ENCODE measurements at regions not wholly inside any gene's neighbourhood (a gene's known extent, or its start where the extent isn't known, plus 50 kb on each side); places are given as distances from the start of the nearest gene placed in this dataset.

DNA sequence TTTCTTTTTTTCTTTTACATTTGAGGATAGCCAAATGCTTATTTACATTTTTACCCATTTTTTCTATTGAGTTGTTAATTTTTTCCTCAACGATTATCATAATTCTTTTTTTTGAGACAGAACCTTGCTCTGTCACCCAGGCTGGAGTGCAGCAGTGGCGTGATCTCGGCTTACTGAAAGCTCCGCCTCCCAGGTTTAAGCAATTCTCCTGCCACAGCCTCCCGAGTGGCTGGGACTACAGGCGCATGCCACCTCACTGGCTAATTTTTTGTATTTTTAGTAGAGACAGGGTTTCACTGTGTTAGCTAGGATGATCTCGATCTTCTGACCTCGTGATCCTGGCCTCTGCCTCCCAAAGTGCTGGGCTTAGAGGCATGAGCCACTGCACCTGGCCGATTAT lies 208.7 kb downstream of the LIG4 start:
- Mint-ChIP-seq H3K9me3 (no peaks in the 10 kb centered on the region), H3K27me3 (ENCODE audit: insufficient read depth) (no peaks in the 10 kb centered on the region), H3K27ac (no peak overlapping the region), H3K4me1 (no peaks in the 10 kb centered on the region), H3K36me3 (ENCODE audit: low read depth) (no peaks in the 10 kb centered on the region), H3K4me3 (no peak overlapping the region)
- no peak overlapping the region for H3K4me3 ChIP-seq (ENCODE audit: low read length)
- H3K27ac ChIP-seq (ENCODE audit: low read depth, low read length): no peak overlapping the region
- no peak overlapping the region for H3K9ac ChIP-seq (ENCODE audit: extremely low read depth, low read length, poor library complexity, severe bottlenecking)
- no peaks in the 10 kb centered on the region for H3K4me1 ChIP-seq (ENCODE audit: control insufficient read depth, insufficient read depth, low read length)
- no peaks in the 10 kb centered on the region for H3K27me3 ChIP-seq (ENCODE audit: control insufficient read depth, insufficient read depth, low read length, poor library complexity, severe bottlenecking)
- WGBS, 2 experiments (ENCODE audit: insufficient coverage in 1 of 2, insufficient read length in 1 of 2): 93 to 94% methylated on average over 6 to 9 of the region's 9 CpGs
- no peak for DNase-seq
- TF ChIP-seq, protein P1, sequence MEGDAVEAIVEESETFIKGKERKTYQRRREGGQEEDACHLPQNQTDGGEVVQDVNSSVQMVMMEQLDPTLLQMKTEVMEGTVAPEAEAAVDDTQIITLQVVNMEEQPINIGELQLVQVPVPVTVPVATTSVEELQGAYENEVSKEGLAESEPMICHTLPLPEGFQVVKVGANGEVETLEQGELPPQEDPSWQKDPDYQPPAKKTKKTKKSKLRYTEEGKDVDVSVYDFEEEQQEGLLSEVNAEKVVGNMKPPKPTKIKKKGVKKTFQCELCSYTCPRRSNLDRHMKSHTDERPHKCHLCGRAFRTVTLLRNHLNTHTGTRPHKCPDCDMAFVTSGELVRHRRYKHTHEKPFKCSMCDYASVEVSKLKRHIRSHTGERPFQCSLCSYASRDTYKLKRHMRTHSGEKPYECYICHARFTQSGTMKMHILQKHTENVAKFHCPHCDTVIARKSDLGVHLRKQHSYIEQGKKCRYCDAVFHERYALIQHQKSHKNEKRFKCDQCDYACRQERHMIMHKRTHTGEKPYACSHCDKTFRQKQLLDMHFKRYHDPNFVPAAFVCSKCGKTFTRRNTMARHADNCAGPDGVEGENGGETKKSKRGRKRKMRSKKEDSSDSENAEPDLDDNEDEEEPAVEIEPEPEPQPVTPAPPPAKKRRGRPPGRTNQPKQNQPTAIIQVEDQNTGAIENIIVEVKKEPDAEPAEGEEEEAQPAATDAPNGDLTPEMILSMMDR (conservative IDR thresholded peaks at IDR 0.05): no peak
- H3K36me3 ChIP-seq (ENCODE audit: control insufficient read depth, insufficient read depth, low read length): no peaks in the 10 kb centered on the region
- H3K9me3 ChIP-seq (ENCODE audit: control insufficient read depth, low read length): no peaks in the 10 kb centered on the region

DNA sequence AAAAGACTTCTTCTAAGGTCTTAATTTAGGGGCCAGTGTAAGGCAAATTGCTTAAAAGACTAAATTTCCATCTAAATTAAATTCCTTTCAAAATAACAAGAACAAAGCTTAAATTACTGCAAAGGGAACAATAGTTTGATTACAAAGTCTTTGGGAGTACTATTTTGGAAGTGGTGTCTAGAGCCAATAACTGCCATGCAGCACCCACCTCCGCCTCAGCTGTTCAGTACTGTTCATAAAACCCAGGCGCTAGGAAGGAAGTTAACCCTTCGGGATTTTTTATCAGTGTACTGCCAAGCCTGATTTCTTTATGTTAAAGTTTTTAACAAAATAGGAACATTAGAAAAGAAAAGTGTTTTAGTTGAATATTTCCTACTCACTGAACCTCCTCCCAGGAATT lies 210.1 kb downstream of the LIG4 start:
- TF ChIP-seq, protein P1 (conservative IDR thresholded peaks at IDR 0.05): no peak
- H3K27ac ChIP-seq (ENCODE audit: low read depth, low read length): no peak overlapping the region
- H3K27ac Mint-ChIP-seq: no peak overlapping the region
- no peaks in the 10 kb centered on the region for H3K4me1 ChIP-seq (ENCODE audit: control insufficient read depth, insufficient read depth, low read length)
- H3K9me3 Mint-ChIP-seq: no peaks in the 10 kb centered on the region
- H3K36me3 ChIP-seq (ENCODE audit: control insufficient read depth, insufficient read depth, low read length): no peaks in the 10 kb centered on the region
- H3K27me3 ChIP-seq (ENCODE audit: control insufficient read depth, insufficient read depth, low read length, poor library complexity, severe bottlenecking): no peaks in the 10 kb centered on the region
- H3K9me3 ChIP-seq (ENCODE audit: control insufficient read depth, low read length): no peaks in the 10 kb centered on the region
- H3K27me3 Mint-ChIP-seq (ENCODE audit: insufficient read depth): no peaks in the 10 kb centered on the region
- H3K4me3 Mint-ChIP-seq: no peak overlapping the region
- no peak for DNase-seq
- no peak overlapping the region for H3K9ac ChIP-seq (ENCODE audit: extremely low read depth, low read length, poor library complexity, severe bottlenecking)
- H3K4me3 ChIP-seq (ENCODE audit: low read length): no peak overlapping the region
- WGBS, 2 experiments (ENCODE audit: insufficient coverage in 1 of 2, insufficient read length in 1 of 2): 94 to 100% methylated on average over 1 to 3 of the region's 3 CpGs
- no peaks in the 10 kb centered on the region for H3K4me1 Mint-ChIP-seq
- H3K36me3 Mint-ChIP-seq (ENCODE audit: low read depth): no peaks in the 10 kb centered on the region

DNA sequence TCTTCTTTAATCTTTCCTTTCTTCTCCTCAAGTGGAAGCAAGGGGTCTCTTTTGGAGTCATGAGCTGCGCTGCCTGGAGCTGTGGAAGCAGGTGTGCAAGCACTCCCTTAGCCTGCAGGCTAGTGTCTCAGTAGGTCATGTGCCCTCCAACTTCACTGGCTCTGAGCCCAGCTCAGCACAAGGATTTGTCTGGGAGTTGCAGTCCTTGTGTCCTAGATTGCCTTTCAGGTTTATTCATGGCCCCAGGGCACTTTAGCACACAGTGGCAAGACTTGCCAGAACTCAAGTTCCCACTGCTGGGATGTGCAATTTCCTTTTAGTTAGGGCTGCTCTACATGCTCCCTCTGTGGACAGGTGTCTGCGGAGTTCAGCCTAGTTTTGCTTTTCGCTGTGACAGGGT lies 211.7 kb downstream of the LIG4 start:
- no peak for DNase-seq
- Histone ChIP-seq H3K9ac (ENCODE audit: extremely low read depth, low read length, poor library complexity, severe bottlenecking) (no peak overlapping the region), H3K4me1 (ENCODE audit: control insufficient read depth, insufficient read depth, low read length) (no peaks in the 10 kb centered on the region), H3K27ac (ENCODE audit: low read depth, low read length) (no peak overlapping the region), H3K27me3 (ENCODE audit: control insufficient read depth, insufficient read depth, low read length, poor library complexity, severe bottlenecking) (no peaks in the 10 kb centered on the region), H3K36me3 (ENCODE audit: control insufficient read depth, insufficient read depth, low read length) (no peaks in the 10 kb centered on the region), H3K9me3 (ENCODE audit: control insufficient read depth, low read length) (no peaks in the 10 kb centered on the region), H3K4me3 (ENCODE audit: low read length) (no peak overlapping the region)
- no peaks in the 10 kb centered on the region for H3K36me3 Mint-ChIP-seq (ENCODE audit: low read depth)
- no peaks in the 10 kb centered on the region for H3K27me3 Mint-ChIP-seq (ENCODE audit: insufficient read depth)
- TF ChIP-seq, protein P1 (conservative IDR thresholded peaks at IDR 0.05): no peak
- H3K27ac Mint-ChIP-seq: no peak overlapping the region
- WGBS, 2 experiments (ENCODE audit: insufficient coverage in 1 of 2, insufficient read length in 1 of 2): 91% methylated on average over 3 of the region's 3 CpGs; no CpG with 5 or more reads in 1 of the 2 experiments
- peaks cover under 1% of the 10 kb centered on the region for H3K4me1 Mint-ChIP-seq
- no peaks in the 10 kb centered on the region for H3K9me3 Mint-ChIP-seq
- no peak overlapping the region for H3K4me3 Mint-ChIP-seq
